ENCODE measurements at regions not wholly inside any gene's neighbourhood (a gene's known extent, or its start where the extent isn't known, plus 50 kb on each side); places are given as distances from the start of the nearest gene placed in this dataset.

GRCh38 chr16:47949276-47949675 is 206.5 kb downstream of the ABCC12 start:
- no peak overlapping the region for H3K27ac ChIP-seq (ENCODE audit: low read depth in 1 of 2, low read length in 1 of 2)
- no peaks in the 10 kb centered on the region for H3K36me3 ChIP-seq (ENCODE audit: control insufficient read depth in 2 of 2, insufficient read depth in 2 of 2, low read length in 1 of 2)
- WGBS, result 76% methylated on average over 10 of the region's 10 CpGs
- no peaks in the 10 kb centered on the region for H3K4me1 ChIP-seq (ENCODE audit: control insufficient read depth in 2 of 2, insufficient read depth in 2 of 2, low read length in 2 of 2)
- H3K27me3 ChIP-seq (ENCODE audit: control insufficient read depth in 2 of 2, insufficient read depth in 1 of 2, low read length in 1 of 2), result no peaks in the 10 kb centered on the region
- no peak overlapping the region for H3K4me3 ChIP-seq (ENCODE audit: low read length in 2 of 2)
- no peaks in the 10 kb centered on the region for H3K9me3 ChIP-seq (ENCODE audit: control insufficient read depth in 2 of 2, insufficient read depth in 1 of 2, low read length in 1 of 2)
- no peak for DNase-seq (ENCODE audit: low read depth in 6 of 9, low spot score in 9 of 9)

DNA sequence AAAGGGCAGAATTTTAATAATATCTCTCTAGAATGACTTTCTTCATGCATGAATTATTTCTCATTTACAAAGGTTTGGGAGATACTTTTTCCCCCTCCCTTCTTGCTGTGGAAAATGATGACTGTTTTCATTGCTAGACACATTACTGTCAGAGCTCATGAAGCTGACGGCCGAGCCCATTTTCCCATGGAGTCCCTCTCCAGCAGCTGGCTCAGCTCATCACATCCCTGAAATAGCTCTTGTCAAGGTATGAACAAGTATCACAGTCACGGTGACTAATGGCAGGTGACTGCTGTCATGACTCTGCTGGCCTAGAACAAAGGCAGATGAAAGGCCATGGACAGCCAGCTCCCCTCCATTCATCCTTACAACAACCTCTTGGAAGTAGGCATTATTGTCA is 208.1 kb downstream of the ABCC12 start:
- H3K36me3 ChIP-seq (ENCODE audit: control insufficient read depth in 2 of 2, insufficient read depth in 2 of 2, low read length in 1 of 2), result no peaks in the 10 kb centered on the region
- DNase-seq (ENCODE audit: low read depth in 6 of 9, low spot score in 9 of 9), result no peak
- H3K9me3 ChIP-seq (ENCODE audit: control insufficient read depth in 2 of 2, insufficient read depth in 1 of 2, low read length in 1 of 2), result no peaks in the 10 kb centered on the region
- H3K27me3 ChIP-seq (ENCODE audit: control insufficient read depth in 2 of 2, insufficient read depth in 1 of 2, low read length in 1 of 2), result no peaks in the 10 kb centered on the region
- H3K4me1 ChIP-seq (ENCODE audit: control insufficient read depth in 2 of 2, insufficient read depth in 2 of 2, low read length in 2 of 2), result no peaks in the 10 kb centered on the region
- no peak overlapping the region for H3K27ac ChIP-seq (ENCODE audit: low read depth in 1 of 2, low read length in 1 of 2)
- H3K4me3 ChIP-seq (ENCODE audit: low read length in 2 of 2), result no peak overlapping the region
- 81% methylated on average over 3 of the region's 3 CpGs for WGBS

DNA sequence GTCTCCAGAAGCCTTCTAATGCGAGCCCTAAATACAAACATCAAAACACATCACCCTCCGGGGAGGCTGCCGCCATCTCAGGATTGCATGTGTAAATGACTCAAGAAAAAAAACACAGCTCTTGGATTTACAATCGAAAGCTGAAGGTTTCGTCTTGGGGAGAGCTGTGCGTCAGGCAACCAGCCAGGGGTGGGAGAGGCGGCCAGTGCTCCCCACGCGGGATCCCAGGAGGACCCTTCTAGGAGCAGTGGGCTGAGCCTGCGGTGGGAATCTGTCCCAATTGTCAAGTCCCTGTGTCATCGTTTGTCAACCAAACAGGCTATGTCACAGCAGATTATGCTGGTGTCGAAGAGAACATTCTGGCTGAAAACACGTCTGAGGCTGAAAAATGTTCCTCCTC is 209.7 kb downstream of the ABCC12 start:
- Histone ChIP-seq H3K27ac (ENCODE audit: low read depth in 1 of 2, low read length in 1 of 2) (no peak overlapping the region), H3K9me3 (ENCODE audit: control insufficient read depth in 2 of 2, insufficient read depth in 1 of 2, low read length in 1 of 2) (no peaks in the 10 kb centered on the region), H3K36me3 (ENCODE audit: control insufficient read depth in 2 of 2, insufficient read depth in 2 of 2, low read length in 1 of 2) (no peaks in the 10 kb centered on the region), H3K4me1 (ENCODE audit: control insufficient read depth in 2 of 2, insufficient read depth in 2 of 2, low read length in 2 of 2) (no peaks in the 10 kb centered on the region), H3K27me3 (ENCODE audit: control insufficient read depth in 2 of 2, insufficient read depth in 1 of 2, low read length in 1 of 2) (no peaks in the 10 kb centered on the region), H3K4me3 (ENCODE audit: low read length in 2 of 2) (no peak overlapping the region)
- 94% methylated on average over 13 of the region's 13 CpGs for WGBS
- no peak for DNase-seq (ENCODE audit: low read depth in 6 of 9, low spot score in 9 of 9)

DNA sequence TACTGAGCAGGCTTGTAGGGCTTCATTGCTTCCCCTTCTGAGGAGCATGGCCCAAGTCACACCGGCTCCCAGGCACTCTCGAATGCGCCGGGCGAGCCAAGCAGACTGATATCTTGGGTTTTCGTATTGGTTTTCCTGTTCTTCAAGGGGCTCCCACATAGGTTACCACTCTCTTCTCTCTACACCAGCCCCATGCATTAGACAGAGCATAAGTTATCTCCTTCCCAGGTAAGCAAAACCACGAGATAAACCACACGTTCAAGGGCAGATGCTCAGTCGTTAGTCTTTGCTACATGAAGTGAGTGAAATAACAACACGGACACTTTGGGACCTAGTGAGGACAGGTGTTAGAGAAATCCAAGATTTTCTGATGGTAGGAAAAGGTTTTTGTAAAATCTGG is 211.2 kb downstream of the ABCC12 start:
- WGBS, result 78% methylated on average over 10 of the region's 10 CpGs
- no peak for DNase-seq (ENCODE audit: low read depth in 6 of 9, low spot score in 9 of 9)

DNA sequence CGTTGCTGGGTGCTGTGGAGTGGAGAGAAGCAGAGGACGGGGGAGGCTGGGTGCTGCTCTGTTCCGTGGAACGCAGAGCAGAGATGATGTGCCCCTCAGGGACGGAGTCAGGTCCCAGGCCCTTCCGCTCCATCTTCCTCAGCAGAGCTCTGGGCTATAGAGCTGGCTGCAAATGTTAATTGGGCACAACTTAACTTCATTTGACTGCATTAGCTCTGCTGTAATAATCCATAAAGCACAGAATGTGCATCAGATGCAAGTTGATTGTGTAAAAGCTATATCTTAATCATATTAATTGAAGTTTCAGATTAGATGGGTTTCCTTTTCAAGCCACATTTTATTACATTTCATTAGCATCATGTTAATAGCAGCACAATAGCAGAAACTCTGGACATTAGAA is 212.6 kb downstream of the ABCC12 start:
- H3K27ac ChIP-seq (ENCODE audit: low read depth in 1 of 2, low read length in 1 of 2), result no peak overlapping the region
- no peaks in the 10 kb centered on the region for H3K9me3 ChIP-seq (ENCODE audit: control insufficient read depth in 2 of 2, insufficient read depth in 1 of 2, low read length in 1 of 2)
- no peak for DNase-seq (ENCODE audit: low read depth in 6 of 9, low spot score in 9 of 9)
- H3K4me3 ChIP-seq (ENCODE audit: low read length in 2 of 2), result no peak overlapping the region
- no peaks in the 10 kb centered on the region for H3K36me3 ChIP-seq (ENCODE audit: control insufficient read depth in 2 of 2, insufficient read depth in 2 of 2, low read length in 1 of 2)
- 85% methylated on average over 6 of the region's 6 CpGs for WGBS
- no peaks in the 10 kb centered on the region for H3K4me1 ChIP-seq (ENCODE audit: control insufficient read depth in 2 of 2, insufficient read depth in 2 of 2, low read length in 2 of 2)
- no peaks in the 10 kb centered on the region for H3K27me3 ChIP-seq (ENCODE audit: control insufficient read depth in 2 of 2, insufficient read depth in 1 of 2, low read length in 1 of 2)

More for the DNA sequence above, 211.2 kb downstream of the ABCC12 start:
- no peaks in the 10 kb centered on the region for H3K27me3 ChIP-seq (ENCODE audit: control insufficient read depth in 2 of 2, insufficient read depth in 1 of 2, low read length in 1 of 2)
- no peaks in the 10 kb centered on the region for H3K36me3 ChIP-seq (ENCODE audit: control insufficient read depth in 2 of 2, insufficient read depth in 2 of 2, low read length in 1 of 2)
- no peak overlapping the region for H3K4me3 ChIP-seq (ENCODE audit: low read length in 2 of 2)
- H3K4me1 ChIP-seq (ENCODE audit: control insufficient read depth in 2 of 2, insufficient read depth in 2 of 2, low read length in 2 of 2), result no peaks in the 10 kb centered on the region
- no peaks in the 10 kb centered on the region for H3K9me3 ChIP-seq (ENCODE audit: control insufficient read depth in 2 of 2, insufficient read depth in 1 of 2, low read length in 1 of 2)
- no peak overlapping the region for H3K27ac ChIP-seq (ENCODE audit: low read depth in 1 of 2, low read length in 1 of 2)

GRCh38 chr16:47940466-47940865 is 215.3 kb downstream of the ABCC12 start:
- Histone ChIP-seq H3K27me3 (ENCODE audit: control insufficient read depth in 2 of 2, insufficient read depth in 1 of 2, low read length in 1 of 2) (no peaks in the 10 kb centered on the region), H3K4me1 (ENCODE audit: control insufficient read depth in 2 of 2, insufficient read depth in 2 of 2, low read length in 2 of 2) (no peaks in the 10 kb centered on the region), H3K4me3 (ENCODE audit: low read length in 2 of 2) (no peak overlapping the region), H3K36me3 (ENCODE audit: control insufficient read depth in 2 of 2, insufficient read depth in 2 of 2, low read length in 1 of 2) (no peaks in the 10 kb centered on the region), H3K27ac (ENCODE audit: low read depth in 1 of 2, low read length in 1 of 2) (no peak overlapping the region), H3K9me3 (ENCODE audit: control insufficient read depth in 2 of 2, insufficient read depth in 1 of 2, low read length in 1 of 2) (no peaks in the 10 kb centered on the region)
- DNase-seq (ENCODE audit: low read depth in 6 of 9, low spot score in 9 of 9), result no peak
- WGBS, result 78% methylated on average over 1 of the region's 1 CpG

GRCh38 chr16:47939680-47940079 is 216.1 kb downstream of the ABCC12 start:
- DNase-seq (ENCODE audit: low read depth in 6 of 9, low spot score in 9 of 9), result no peak
- Histone ChIP-seq H3K36me3 (ENCODE audit: control insufficient read depth in 2 of 2, insufficient read depth in 2 of 2, low read length in 1 of 2) (no peaks in the 10 kb centered on the region), H3K27ac (ENCODE audit: low read depth in 1 of 2, low read length in 1 of 2) (no peak overlapping the region), H3K9me3 (ENCODE audit: control insufficient read depth in 2 of 2, insufficient read depth in 1 of 2, low read length in 1 of 2) (no peaks in the 10 kb centered on the region), H3K4me3 (ENCODE audit: low read length in 2 of 2) (no peak overlapping the region), H3K4me1 (ENCODE audit: control insufficient read depth in 2 of 2, insufficient read depth in 2 of 2, low read length in 2 of 2) (no peaks in the 10 kb centered on the region), H3K27me3 (ENCODE audit: control insufficient read depth in 2 of 2, insufficient read depth in 1 of 2, low read length in 1 of 2) (no peaks in the 10 kb centered on the region)
- 79% methylated on average over 4 of the region's 4 CpGs for WGBS

- H3K27ac ChIP-seq (ENCODE audit: low read depth in 1 of 2, low read length in 1 of 2), result no peak overlapping the region
- H3K4me1 ChIP-seq (ENCODE audit: control insufficient read depth in 2 of 2, insufficient read depth in 2 of 2, low read length in 2 of 2), result no peaks in the 10 kb centered on the region
- 86% methylated on average over 1 of the region's 1 CpG for WGBS
- DNase-seq (ENCODE audit: low read depth in 6 of 9, low spot score in 9 of 9), result no peak
- H3K36me3 ChIP-seq (ENCODE audit: control insufficient read depth in 2 of 2, insufficient read depth in 2 of 2, low read length in 1 of 2), result no peaks in the 10 kb centered on the region
- no peak overlapping the region for H3K4me3 ChIP-seq (ENCODE audit: low read length in 2 of 2)
- no peaks in the 10 kb centered on the region for H3K27me3 ChIP-seq (ENCODE audit: control insufficient read depth in 2 of 2, insufficient read depth in 1 of 2, low read length in 1 of 2)
- no peaks in the 10 kb centered on the region for H3K9me3 ChIP-seq (ENCODE audit: control insufficient read depth in 2 of 2, insufficient read depth in 1 of 2, low read length in 1 of 2)
Measured at GRCh38 chr16:47938272-47938671, 217.5 kb downstream of the ABCC12 start.

- no peak overlapping the region for H3K27ac ChIP-seq (ENCODE audit: low read depth in 1 of 2, low read length in 1 of 2)
- no peak for DNase-seq (ENCODE audit: low read depth in 6 of 9, low spot score in 9 of 9)
- no peak overlapping the region for H3K4me3 ChIP-seq (ENCODE audit: low read length in 2 of 2)
- H3K36me3 ChIP-seq (ENCODE audit: control insufficient read depth in 2 of 2, insufficient read depth in 2 of 2, low read length in 1 of 2), result no peaks in the 10 kb centered on the region
- no peaks in the 10 kb centered on the region for H3K4me1 ChIP-seq (ENCODE audit: control insufficient read depth in 2 of 2, insufficient read depth in 2 of 2, low read length in 2 of 2)
- 81% methylated on average over 9 of the region's 9 CpGs for WGBS
- no peaks in the 10 kb centered on the region for H3K27me3 ChIP-seq (ENCODE audit: control insufficient read depth in 2 of 2, insufficient read depth in 1 of 2, low read length in 1 of 2)
- H3K9me3 ChIP-seq (ENCODE audit: control insufficient read depth in 2 of 2, insufficient read depth in 1 of 2, low read length in 1 of 2), result peaks cover 0 to 3% of the 10 kb centered on the region in 2 donors
Measured at GRCh38 chr16:47928008-47928407, 227.8 kb downstream of the ABCC12 start.

- Histone ChIP-seq H3K27me3 (ENCODE audit: control insufficient read depth in 2 of 2, insufficient read depth in 1 of 2, low read length in 1 of 2) (no peaks in the 10 kb centered on the region), H3K9me3 (ENCODE audit: control insufficient read depth in 2 of 2, insufficient read depth in 1 of 2, low read length in 1 of 2) (no peaks in the 10 kb centered on the region), H3K36me3 (ENCODE audit: control insufficient read depth in 2 of 2, insufficient read depth in 2 of 2, low read length in 1 of 2) (no peaks in the 10 kb centered on the region), H3K4me3 (ENCODE audit: low read length in 2 of 2) (no peak overlapping the region), H3K27ac (ENCODE audit: low read depth in 1 of 2, low read length in 1 of 2) (no peak overlapping the region), H3K4me1 (ENCODE audit: control insufficient read depth in 2 of 2, insufficient read depth in 2 of 2, low read length in 2 of 2) (no peaks in the 10 kb centered on the region)
- DNase-seq (ENCODE audit: low read depth in 6 of 9, low spot score in 9 of 9), result no peak
- WGBS, result 96% methylated on average over 6 of the region's 6 CpGs
Measured at GRCh38 chr16:47927330-47927729, 228.5 kb downstream of the ABCC12 start.
